GM19463 (cell line): ENCODE measurements at regions not wholly inside any gene's neighbourhood (a gene's known extent, or its start where the extent isn't known, plus 50 kb on each side); places are given as distances from the start of the nearest gene placed in this dataset.
"Not testable (repeated sequence)": the region's sequence is repeated elsewhere in the genome, so short reads cannot be mapped to it uniquely, and the experiment has no call there.

Experiments
- ATAC-seq: cut with Tn5 transposase; IDR thresholded peaks from one replicate; pipeline ENCODE4 v1.9.1; 2021; ENCODE audit warnings: mild to moderate bottlenecking, moderate library complexity; ENCODE audit not compliant: unreplicated experiment

DNA sequence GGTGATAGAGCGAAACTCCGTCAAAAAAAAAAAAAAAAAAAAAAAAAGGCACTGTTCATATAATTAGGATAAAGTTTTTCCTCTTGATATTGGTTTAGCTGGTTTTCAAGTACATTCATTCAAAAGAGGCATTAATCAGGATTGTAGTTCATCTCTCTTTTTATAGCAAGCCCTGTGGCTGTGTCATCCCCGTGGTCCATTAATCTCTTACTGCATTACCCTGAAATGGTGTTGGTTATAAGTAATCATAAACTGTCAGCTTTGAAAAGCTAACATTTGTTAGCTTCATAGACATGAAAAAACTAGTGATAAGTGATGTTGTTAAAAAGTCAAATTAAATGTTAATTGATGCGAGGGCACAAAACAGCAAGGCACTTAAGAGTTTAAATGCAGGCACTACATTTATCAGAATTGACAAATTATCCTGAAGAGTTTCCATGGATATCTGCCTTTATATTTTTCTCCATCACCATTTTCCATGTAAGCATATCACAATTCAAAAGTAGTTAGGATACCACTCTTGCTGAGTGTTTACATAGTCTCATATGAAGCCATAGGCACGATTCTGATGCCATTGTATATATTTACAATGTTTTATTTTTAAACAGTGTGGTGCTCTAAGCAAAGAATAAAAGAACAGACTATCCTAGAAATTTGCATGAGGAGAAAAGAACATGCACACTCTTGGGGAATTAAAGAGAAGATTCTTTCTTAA lies 193.1 kb downstream of the OTOL1 start:
- ATAC-seq: no peak

DNA sequence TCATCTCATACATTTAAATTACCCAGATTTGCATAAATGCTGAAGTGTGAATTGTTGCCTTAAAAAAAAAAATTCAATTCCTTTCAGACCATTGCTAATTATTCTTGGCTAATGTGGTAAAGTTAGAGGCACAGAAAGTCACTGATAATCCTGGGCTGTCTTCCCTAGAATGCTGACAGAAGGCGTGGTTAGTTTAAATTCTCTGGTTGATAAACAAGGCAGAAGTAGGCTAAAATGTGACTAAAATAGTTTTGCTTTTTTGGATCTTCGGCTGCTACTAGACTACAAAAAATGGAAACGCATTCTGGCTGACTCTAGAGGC lies 193.7 kb downstream of the OTOL1 start:
- no peak for ATAC-seq

DNA sequence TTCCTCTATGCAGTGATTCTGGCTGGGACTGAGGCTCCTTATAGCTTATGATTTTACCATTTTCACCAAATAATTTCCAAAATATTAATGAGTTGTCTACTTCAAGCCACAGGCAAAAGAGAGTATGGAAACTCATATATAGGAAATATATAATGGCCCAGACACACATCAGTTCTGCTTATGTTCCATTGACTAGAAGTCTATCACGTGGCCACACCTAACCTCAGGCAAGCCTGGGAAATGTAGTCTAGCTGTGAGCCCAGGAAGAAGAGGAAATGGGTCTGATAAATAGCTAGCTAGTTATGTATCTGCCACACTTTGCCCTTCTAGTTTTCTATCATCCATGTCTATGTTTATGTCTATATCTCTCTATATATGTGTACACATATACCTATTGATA lies 195.1 kb downstream of the OTOL1 start:
- no peak for ATAC-seq

DNA sequence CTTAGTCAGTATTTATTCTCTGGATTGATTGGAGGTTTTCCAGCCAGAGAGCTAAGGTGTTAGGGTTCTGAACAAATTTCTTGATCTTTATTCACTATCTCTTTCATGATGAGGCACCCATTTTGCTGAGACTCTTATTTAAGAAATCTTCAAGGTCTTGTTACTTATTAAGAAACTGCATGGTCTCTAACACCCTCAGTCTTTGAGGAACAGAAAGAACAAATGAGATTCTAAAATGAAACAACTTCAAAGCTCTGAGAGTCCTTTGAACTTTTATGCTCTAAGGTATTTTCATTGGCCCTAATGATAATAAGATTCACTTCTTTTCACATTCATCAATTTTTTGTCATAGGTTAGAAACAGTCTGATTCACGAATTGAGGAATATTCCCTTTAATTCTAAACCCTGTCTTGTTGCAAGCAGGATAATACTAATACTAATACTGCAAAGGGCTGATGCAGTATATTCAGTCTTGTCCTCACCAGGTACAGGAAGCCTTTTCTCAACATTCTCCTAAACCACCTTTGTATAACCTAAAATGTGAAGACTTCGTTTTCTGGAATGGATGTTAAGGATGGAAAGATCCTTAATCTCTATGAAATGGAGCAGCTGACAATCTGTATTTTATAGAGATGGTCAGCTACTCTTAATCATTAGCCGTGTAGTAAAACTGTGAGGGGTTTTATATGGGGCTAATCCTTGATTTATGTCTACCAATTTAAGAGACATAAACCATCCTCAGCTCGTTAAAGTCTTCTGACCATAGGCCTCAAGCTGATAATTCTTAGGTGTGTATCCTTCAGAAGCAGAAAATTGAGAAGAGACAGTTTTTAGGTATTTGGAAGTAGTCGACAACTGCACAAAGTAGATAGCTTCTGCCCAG lies 198.3 kb downstream of the OTOL1 start:
- peak; percentile 77 for ATAC-seq

DNA sequence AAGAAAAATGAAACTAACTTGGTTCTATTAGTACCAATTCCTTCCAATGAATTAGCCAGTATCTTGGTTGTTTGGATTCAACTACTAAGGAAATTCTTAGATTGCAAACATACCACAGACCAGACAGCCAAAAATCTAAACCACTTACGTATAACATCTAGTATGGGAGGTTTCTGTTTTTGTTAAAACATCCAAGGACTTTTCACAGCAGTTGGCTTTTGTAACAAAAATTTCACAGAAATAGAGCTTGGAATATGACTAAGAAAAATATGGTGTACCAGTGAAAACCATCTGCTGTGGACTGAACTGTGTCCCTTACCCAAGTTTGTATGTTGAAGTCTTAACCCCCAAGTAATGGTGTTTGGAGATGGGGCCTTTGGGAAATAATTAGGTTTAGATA lies 199.2 kb downstream of the OTOL1 start:
- no peak for ATAC-seq

DNA sequence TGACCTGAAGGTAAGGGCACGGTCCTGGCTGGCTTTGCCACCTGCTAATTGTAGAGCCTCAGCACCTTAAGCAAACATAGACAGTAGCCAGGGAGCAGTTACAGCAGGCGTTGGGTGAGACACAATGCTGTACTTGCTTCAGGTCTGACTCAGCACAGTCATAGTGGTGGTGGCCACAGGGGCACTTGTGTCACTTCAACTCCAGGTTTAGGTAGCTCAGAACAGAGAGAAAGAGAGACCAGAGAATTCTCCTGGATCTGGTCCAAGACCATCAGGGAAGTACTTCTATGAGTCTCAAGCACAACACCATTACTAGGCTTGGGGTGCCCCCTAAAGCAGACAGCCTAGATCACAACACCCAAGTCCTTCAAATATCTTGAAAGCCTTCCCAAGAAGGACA lies 204.4 kb downstream of the OTOL1 start:
- ATAC-seq: peak; percentile 96

DNA sequence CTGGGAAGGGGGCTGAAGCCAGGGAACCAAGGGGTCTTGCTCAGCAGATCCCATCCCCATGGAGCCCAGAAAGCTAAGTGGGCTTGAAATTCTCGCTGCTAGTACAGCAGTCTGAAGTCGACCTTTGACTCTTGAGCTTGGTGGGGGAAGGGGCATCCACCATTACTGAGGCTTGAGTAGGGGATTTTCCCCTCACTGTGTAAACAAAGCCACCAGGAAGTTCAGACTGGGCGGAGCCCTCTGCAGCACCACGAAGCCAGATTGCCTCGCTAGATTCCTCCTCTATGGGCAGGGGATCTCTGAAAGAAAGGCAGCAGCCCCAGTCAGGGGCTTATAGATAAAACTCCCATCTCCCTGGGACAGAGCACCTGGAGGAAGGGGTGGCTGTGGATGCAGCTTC lies 210.6 kb downstream of the OTOL1 start:
- ATAC-seq: not testable (repeated sequence)

DNA sequence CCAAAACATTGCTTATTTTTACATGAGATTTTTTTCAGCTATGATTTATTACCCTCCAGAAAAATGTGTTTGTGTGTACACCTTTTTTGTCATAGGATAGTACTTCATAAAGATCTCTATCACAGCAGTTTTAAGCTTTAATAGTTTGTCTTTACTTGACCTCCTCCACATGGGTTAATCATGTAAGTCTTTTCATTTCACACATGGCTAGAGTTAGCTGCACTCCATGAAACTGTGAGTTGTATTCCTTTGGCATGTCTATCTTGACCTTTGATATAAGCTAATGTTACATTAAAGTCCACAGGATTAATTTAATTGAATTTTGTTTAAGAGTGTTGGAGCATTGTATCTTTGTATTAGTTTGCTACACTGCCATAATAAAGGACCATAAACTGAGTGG lies 217.1 kb downstream of the OTOL1 start:
- no peak for ATAC-seq

DNA sequence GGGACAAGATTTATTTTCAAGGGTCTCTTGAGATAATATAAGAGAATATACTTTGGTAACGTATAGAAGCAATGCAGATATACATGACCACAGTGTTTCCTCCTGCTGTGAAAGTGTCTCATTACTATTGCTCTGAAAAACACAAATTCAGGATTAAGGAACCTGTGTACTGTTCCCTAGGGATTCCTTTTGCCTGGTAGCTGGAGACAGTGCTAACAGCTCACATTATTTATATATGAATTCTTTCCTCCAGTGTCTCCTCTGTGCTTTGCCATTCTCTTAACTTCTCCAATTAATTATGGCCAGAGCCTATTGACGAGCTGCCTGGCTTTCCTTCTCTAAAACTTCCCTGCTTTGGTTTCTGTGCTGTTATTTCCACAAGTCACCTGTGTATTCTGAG lies 235.4 kb downstream of the OTOL1 start:
- no peak for ATAC-seq

DNA sequence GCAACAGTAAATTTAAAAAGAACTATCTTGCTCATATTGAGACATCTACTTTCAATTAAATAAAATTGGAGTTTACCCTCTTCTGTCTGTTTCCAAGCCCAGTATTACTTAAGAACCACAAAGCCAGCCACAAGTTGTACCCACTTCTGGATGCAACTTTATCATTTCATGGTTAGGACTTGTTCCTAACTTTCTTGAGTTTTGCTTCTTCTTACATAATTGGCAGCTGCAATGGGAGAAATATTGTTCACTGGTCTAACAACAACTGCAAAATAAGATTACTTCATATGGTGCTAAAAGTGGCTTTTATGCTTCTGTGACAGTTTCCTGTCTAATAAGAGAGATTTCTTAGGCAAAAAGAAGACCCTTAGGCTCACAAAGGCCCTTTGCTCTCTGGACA lies 240.6 kb downstream of the OTOL1 start:
- no peak for ATAC-seq

DNA sequence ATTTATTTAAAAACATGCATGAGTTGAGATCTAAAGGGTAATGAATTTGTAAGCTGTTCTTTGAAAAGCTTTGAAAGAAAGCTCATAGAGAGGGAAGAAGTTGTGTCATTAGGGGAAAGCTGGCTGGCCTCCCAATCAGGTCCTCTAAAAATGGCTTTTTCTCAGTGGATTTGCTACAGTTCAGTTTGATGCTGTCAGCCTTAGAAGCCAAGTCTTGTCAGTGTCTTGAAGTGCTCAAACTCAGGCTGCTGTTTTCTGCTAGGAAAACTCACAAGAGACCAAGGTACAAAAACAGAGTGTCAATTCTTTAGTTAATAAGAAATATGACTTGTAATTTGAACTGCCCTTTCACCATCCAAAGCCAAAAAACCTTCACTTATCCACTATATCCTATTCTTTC lies 243.8 kb downstream of the OTOL1 start:
- no peak for ATAC-seq

DNA sequence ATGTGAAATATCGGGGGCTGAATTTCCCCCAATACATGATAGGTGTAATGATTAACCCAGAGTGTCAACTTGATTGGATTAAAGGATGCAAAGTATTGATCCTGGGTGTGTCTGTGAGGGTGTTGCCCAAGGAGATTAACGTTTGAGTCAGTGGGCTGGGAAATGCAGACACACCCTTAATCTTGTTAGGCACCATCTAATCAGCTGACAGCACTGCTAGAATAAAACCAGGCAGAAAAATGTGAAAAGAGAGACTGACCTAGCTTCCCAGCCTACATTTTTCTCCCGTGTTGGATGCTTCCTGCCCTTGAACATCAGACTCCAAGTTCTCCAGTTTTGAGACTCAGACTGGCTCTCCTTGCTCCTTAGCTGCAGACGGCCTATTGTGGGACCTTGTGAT lies 247.8 kb downstream of the OTOL1 start:
- no peak for ATAC-seq

DNA sequence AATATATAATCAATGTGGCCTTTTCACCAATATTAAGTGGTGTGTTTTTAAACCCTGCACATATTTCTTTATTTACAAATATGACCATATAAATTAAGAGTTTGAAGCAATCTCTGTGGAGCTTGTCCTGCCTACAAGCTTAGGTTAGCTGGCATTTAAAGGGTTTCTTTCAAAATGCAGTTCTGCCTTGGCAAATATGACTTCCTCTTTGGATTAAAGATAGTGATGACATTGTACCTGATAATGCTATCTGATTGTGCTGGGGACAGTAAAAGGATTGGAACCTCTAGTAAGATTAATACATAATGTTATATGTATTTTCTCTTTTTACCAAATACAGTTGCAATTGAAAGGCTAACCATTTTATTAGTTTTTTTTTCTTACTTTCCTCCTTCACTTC lies 249.1 kb downstream of the OTOL1 start:
- no peak for ATAC-seq

DNA sequence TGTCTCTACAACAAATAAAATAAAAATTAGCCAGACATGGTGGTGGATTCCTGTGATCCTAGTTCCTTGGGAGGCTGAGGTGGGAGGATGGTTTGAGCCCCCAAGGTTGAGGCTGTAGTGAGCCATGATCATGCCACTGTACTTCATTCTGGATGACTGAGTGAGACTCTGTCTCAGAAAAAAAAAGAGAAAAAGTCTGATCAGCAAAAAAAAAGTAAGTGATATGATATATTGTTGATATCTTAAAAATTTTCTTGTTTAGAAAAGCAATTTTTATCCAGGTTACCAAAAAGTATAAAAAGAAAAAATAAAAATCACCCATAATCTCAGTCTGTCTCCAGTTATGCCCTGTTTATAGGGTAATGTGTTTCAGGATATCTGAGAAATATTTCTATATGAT lies 251.4 kb downstream of the OTOL1 start:
- ATAC-seq: no peak

DNA sequence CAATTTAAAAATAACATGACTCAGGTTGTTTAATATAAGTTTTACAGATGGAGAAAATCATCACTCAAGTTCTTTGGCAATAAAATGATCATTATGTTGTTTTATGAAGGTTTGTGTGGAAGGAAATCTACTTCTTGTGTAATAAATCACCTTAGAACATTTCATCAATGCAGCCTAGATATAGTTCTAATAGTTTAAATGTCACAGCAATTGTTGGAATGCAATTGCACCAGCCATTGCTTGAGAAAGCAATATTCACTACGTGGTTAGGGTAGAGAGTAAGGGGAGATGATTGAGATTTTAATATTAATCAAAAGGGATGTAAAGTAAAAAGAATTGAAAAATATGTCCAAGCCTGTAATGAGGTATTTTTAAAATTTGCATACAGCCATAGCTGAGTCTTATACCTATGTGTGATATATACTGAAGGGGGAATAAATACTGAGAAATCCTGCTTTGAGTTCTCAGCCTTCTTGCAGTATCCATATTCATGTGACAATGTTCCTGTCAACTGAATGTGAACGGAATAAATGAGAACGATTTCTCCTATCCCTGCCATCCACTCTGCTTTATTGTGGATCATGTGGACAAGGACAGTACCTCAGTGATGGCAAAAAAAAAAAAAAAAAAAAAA lies 257.9 kb downstream of the OTOL1 start:
- no peak for ATAC-seq

DNA sequence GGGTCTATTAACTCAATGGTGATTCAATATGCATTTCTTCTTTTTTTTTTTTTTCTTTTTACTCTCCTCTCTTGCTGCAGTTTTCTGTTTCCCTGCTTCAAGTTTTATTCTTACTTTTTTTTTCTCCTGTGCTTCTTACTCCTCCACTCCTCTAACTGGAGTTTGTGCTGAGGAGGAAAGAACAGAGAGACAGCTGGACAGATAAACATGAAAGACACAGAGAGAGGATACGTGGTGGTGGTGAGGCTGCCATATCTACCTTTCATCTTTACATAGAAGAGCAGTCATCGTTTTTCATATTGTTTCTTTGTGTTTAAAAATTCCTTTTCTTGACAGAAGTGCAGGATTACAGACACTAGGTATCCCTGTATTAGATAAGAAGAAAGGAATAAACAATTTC lies 262.8 kb downstream of the OTOL1 start:
- no peak for ATAC-seq

DNA sequence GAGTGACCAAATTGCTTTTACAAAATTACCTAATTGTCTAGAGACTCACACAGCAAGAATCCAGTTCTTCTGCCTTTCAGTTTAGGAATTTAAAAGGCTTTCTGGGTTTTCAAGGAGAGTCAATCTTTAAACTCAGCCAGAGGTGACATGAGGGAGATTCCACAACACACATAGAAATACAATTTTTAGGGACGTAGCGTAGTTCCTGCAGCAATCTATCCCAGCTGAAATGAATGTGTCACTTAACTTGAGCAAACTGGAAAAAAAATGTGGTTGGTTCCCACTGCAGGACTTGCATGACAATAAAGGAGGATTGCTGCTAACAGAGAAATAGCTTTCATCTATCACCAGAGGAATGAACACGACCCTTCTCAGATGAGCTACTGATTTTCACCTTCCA lies 269.7 kb downstream of the OTOL1 start:
- no peak for ATAC-seq

DNA sequence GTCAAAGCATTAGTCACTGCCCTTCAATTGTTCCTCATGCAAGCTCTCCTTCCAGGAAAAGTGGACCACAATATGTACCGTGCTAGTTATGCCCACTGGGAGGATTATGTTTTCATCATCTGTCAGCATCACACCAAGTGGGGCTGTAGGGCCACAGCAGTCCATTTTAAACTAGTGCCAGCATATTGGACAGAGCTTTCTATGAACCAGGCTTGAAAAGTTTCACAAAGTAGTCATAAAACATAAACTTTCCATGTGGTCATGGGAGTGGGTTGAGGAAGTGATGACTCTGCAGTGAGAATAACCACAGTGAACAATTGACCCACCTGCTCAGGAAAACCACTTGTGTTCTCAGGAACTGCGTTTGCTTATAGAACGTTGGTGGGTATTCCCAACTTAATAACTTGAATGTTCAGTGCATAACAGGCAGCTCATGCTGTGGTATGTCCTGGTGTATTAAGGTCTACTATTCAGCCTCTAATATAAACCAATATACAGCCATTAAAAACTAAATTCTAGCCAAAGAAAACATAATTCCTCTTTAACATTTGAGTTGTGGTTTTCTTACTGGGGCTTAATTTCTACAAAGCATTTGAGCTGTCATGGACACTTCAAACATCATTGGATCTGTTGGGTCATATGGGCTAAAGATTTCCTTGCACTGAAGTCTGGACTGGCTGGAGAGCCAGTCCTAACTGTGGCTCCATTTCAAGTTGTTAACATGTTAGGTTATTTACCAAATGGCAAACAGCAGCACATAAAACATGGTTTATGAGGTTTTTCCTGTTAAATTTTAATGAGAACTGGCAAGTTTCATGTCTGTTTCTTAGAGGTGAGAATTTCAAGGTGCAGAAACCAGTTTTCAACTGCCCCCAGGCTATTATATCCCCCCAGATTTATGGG lies 274.1 kb downstream of the OTOL1 start:
- ATAC-seq: peak; percentile 89

DNA sequence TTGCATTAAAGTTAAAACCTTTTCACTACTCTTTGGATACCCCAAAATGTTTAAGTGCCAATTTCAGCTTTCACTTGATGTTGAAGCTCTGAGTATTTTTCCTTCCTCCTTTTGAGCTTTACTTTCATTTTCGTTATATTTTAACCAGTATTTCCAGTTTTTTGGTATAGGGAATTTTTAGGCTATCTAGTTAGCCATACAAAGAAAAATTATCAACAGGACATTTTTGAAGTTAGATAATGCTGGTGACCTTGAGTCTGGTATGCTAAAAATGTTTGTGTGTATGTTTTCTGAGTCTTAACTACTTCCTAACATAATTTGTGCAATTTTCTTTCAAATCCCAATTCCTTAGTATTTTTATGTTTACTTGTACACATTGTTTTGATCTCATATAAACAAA lies 284.8 kb downstream of the OTOL1 start:
- no peak for ATAC-seq

DNA sequence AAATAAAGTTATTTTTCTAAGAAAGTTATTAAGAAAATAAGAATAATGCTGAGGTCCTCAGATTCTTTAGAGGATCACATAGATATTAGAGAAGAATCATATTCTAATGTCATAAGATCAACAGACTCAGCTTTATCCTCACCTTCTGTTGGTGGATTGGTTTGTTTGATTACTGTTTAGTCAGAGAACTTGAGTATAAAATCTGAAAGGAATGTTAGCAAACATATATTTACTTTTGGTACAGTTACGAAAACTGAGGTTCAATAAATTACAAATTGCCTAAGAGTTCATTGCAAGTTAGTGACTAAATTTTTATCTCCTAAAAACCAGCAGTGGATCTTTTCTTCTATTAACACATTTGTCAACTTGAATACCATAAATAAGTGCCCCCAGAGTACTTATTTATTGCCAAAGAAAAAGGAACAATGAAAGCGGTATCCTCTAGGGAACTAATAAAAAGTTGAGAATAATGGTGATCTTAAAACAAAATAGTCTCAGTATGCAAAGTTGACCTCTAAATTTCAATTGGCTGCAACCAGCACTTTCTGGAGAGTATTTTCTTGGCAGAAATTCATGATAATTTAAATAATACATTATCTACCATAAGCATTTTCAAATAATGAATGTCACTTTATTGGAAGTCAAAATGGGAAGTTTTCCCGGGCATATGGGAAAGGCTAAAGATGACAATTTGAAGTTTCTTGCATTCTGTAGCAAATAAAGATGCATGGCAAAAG lies 296.8 kb downstream of the OTOL1 start:
- no peak for ATAC-seq
